Stimulated activated naive CD8-positive, alpha-beta T cell treated with anti-CD3 and anti-CD28 coated beads, Interleukin-15, Interleukin-2, amounts not matched to agents 100 ng/mL and 50 ng/mL, for 24 hours (primary cell): ENCODE measurements at regions not wholly inside any gene's neighbourhood (a gene's known extent, or its start where the extent isn't known, plus 50 kb on each side); places are given as distances from the start of the nearest gene placed in this dataset.
"Not testable (repeated sequence)": the region's sequence is repeated elsewhere in the genome, so short reads cannot be mapped to it uniquely, and the experiment has no call there.

Experiments
- H3K27ac Mint-ChIP-seq: one replicate; pipeline ENCODE4 v1.8.0; 2021; ENCODE audit warnings: mild to moderate bottlenecking, mixed read lengths
- H3K27me3 Mint-ChIP-seq: one replicate; pipeline ENCODE4 v1.8.0; 2021; ENCODE audit warnings: mixed read lengths
- H3K36me3 Mint-ChIP-seq: one replicate; pipeline ENCODE4 v1.8.0; 2021; ENCODE audit warnings: low read depth, mixed read lengths
- H3K4me1 Mint-ChIP-seq: one replicate; pipeline ENCODE4 v1.8.0; 2021; ENCODE audit warnings: low read depth, mixed read lengths
- H3K4me3 Mint-ChIP-seq: one replicate; pipeline ENCODE4 v1.8.0; 2021; ENCODE audit warnings: mild to moderate bottlenecking, mixed read lengths
- H3K9me3 Mint-ChIP-seq: one replicate; pipeline ENCODE4 v1.8.0; 2021; ENCODE audit warnings: mixed read lengths

DNA sequence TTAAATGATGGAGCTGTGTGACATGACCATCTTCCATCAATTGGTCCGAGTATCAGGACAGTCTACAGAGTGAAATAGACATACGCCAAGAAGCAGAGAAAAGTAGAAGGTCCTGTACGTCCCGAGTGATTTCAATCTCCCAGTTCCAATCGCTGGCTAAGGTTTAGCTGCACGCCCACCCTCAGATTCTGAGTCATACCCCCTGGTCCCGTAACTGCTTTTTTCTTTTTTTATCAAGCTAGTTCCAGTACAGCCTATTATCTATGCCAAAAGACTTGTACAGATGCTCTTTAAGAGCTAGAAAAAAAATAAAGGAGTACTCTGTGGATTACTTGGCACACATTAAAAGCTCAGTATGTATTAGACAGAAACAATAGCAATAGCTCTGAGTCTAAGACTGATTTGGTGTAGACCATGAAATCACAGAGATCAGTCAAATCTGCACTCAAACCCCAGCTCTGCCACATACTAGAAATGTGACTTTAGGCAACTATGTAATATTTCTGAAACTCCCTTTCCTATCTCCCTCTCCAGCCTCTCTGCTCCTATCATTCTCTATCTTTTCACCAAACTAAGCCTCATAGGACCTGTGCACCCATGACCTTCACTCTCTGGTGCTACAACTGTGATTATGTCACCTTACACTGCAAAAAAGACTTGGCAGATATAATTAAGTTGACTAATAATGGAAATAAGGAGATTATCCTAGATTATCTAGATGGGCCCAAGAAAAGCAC, 63.0 kb upstream of the SRRM3 start:
- not testable (repeated sequence) for H3K4me3 Mint-ChIP-seq, H3K27me3 Mint-ChIP-seq, H3K36me3 Mint-ChIP-seq, H3K9me3 Mint-ChIP-seq, H3K27ac Mint-ChIP-seq
- peaks cover 17% of the 10 kb centered on the region for H3K4me1 Mint-ChIP-seq

- no peaks in the 10 kb centered on the region for H3K9me3 Mint-ChIP-seq
- H3K36me3 Mint-ChIP-seq = no peaks in the 10 kb centered on the region
- no peak overlapping the region for H3K27ac Mint-ChIP-seq
- H3K4me1 Mint-ChIP-seq = peaks cover 15% of the 10 kb centered on the region
- no peaks in the 10 kb centered on the region for H3K27me3 Mint-ChIP-seq
- H3K4me3 Mint-ChIP-seq = no peak overlapping the region
Observed at GRCh38 chr7:76139670-76140069, 62.0 kb upstream of the SRRM3 start.

DNA sequence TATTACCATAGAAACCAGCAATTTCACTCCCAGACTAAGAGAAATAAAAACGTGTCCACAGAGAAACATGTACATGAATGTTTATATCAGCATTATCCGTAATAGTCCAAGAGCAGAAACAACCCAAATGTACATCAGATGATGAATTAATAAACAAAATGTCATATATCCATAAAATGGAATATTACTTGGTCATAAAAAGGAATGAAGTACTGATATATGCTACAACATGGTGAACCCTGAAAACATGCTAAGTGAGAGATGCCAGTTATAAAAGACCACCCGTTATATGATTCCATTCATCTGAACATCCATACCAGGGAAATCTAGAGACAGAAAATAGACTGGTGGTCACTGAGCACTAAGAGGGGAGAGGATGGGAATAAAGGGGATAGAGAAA, 61.4 kb upstream of the SRRM3 start:
- H3K36me3 Mint-ChIP-seq, H3K27ac Mint-ChIP-seq, H3K9me3 Mint-ChIP-seq, H3K27me3 Mint-ChIP-seq, H3K4me3 Mint-ChIP-seq: not testable (repeated sequence)
- H3K4me1 Mint-ChIP-seq = peaks cover 17% of the 10 kb centered on the region

GRCh38 chr7:76142861-76143260, 58.8 kb upstream of the SRRM3 start:
- no peaks in the 10 kb centered on the region for H3K27me3 Mint-ChIP-seq
- H3K4me1 Mint-ChIP-seq = peaks cover 17% of the 10 kb centered on the region
- peak overlapping the region; percentile 49 for H3K27ac Mint-ChIP-seq
- no peaks in the 10 kb centered on the region for H3K36me3 Mint-ChIP-seq
- H3K4me3 Mint-ChIP-seq = no peak overlapping the region
- no peaks in the 10 kb centered on the region for H3K9me3 Mint-ChIP-seq

- H3K4me1 Mint-ChIP-seq = peaks cover 17% of the 10 kb centered on the region
- H3K36me3 Mint-ChIP-seq, H3K4me3 Mint-ChIP-seq, H3K27ac Mint-ChIP-seq, H3K27me3 Mint-ChIP-seq, H3K9me3 Mint-ChIP-seq: not testable (repeated sequence)
Observed at GRCh38 chr7:76144664-76145270, 56.9 kb upstream of the SRRM3 start.

DNA sequence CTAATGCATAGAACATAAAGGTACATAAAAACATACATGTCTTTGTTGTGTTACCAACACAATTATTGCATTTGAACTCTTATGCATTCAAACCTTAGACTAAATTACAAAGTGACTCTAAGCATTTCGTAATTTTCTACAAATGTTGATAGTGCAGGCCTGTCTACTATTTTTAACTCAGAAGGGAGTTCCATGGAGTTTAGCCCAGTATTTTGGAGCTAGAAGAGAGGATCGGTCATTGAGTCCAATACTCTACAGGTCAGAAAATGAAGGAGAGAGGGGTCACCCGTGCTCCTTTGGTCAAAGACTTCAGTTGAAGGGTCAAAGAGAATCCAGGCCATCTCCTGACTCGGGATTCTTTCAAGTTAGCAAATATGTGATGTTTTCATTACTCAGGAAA, 55.3 kb upstream of the SRRM3 start:
- Mint-ChIP-seq H3K4me3 (no peak overlapping the region), H3K27ac (no peak overlapping the region), H3K9me3 (no peaks in the 10 kb centered on the region), H3K4me1 (peaks cover 23% of the 10 kb centered on the region), H3K36me3 (no peaks in the 10 kb centered on the region), H3K27me3 (no peaks in the 10 kb centered on the region)

DNA sequence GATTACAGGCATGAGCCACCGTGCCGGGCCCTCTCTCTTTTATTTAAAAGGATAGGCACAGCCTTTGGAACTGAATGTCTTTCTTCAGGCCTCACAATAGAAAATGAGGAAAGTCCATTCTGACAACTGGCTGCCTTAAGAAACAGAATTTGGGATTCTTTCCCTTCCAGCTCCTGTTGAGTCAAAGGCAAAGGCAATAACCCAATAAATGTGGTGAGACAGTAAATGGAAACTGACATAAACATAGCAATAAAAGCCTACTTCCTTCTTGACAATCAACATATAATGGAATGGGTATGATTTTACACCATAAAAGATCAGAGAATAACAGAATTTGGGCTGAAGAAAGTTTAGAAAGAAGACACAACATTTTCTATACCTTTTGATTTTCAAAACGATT, 52.7 kb upstream of the SRRM3 start:
- not testable (repeated sequence) for H3K4me3 Mint-ChIP-seq, H3K27me3 Mint-ChIP-seq, H3K9me3 Mint-ChIP-seq, H3K27ac Mint-ChIP-seq, H3K36me3 Mint-ChIP-seq
- H3K4me1 Mint-ChIP-seq = peaks cover 27% of the 10 kb centered on the region

GRCh38 chr7:76149847-76150691, 51.6 kb upstream of the SRRM3 start:
- Mint-ChIP-seq H3K27me3 (no peaks in the 10 kb centered on the region), H3K4me3 (no peak overlapping the region), H3K9me3 (no peaks in the 10 kb centered on the region), H3K4me1 (peaks cover 23% of the 10 kb centered on the region), H3K27ac (no peak overlapping the region), H3K36me3 (no peaks in the 10 kb centered on the region)
